MV-4-11 (cell line): ENCODE measurements at regions not wholly inside any gene's neighbourhood (a gene's known extent, or its start where the extent isn't known, plus 50 kb on each side); places are given as distances from the start of the nearest gene placed in this dataset.

ENCODE experiments used
- DNase-seq: peaks from one replicate; lab custom pipeline; 2025; lab: John Stamatoyannopoulos, UW

GRCh38 chr7:41470081-41470480 lies 232.8 kb downstream of the INHBA start:
- DNase-seq, result no peak

- no peak for DNase-seq
Observed at GRCh38 chr7:41467596-41467995, 235.3 kb downstream of the INHBA start.

- peak; percentile 61 for DNase-seq
Observed at GRCh38 chr7:41466760-41467384, 236.0 kb downstream of the INHBA start.

- no peak for DNase-seq
Observed at GRCh38 chr7:41465571-41465970, 237.3 kb downstream of the INHBA start.

GRCh38 chr7:41463770-41464470 lies 239.0 kb downstream of the INHBA start:
- DNase-seq, result no peak

- DNase-seq, result peak; percentile 86
Observed at GRCh38 chr7:41459623-41460261, 243.1 kb downstream of the INHBA start.

- DNase-seq, result peak; percentile 39
Observed at GRCh38 chr7:41459183-41459582, 243.7 kb downstream of the INHBA start.

GRCh38 chr7:41457832-41458437 lies 245.0 kb downstream of the INHBA start:
- no peak for DNase-seq

GRCh38 chr7:41451826-41452225 lies 251.1 kb downstream of the INHBA start:
- no peak for DNase-seq

GRCh38 chr7:41449694-41450093 lies 253.2 kb downstream of the INHBA start:
- peak; percentile 27 for DNase-seq

GRCh38 chr7:41449286-41449685 lies 253.6 kb downstream of the INHBA start:
- no peak for DNase-seq

GRCh38 chr7:41448104-41448503 lies 254.8 kb downstream of the INHBA start:
- no peak for DNase-seq

GRCh38 chr7:41447450-41448042 lies 255.3 kb downstream of the INHBA start:
- DNase-seq, result no peak

GRCh38 chr7:41446606-41447449 lies 256.1 kb downstream of the INHBA start:
- no peak for DNase-seq

- no peak for DNase-seq
Observed at GRCh38 chr7:41445946-41446345, 256.9 kb downstream of the INHBA start.

GRCh38 chr7:41445432-41445831 lies 257.5 kb downstream of the INHBA start:
- DNase-seq, result no peak

GRCh38 chr7:41439515-41439879 lies 263.4 kb downstream of the INHBA start:
- no peak for DNase-seq

- DNase-seq, result no peak
Observed at GRCh38 chr7:41438705-41439514, 264.0 kb downstream of the INHBA start.

- DNase-seq, result no peak
Observed at GRCh38 chr7:41437257-41438196, 265.4 kb downstream of the INHBA start.

- no peak for DNase-seq
Observed at GRCh38 chr7:41436139-41436538, 266.8 kb downstream of the INHBA start.
